Smooth muscle cell (in vitro differentiated cells): ENCODE measurements at regions not wholly inside any gene's neighbourhood (a gene's known extent, or its start where the extent isn't known, plus 50 kb on each side); places are given as distances from the start of the nearest gene placed in this dataset.

Experiments used
- DNase-seq: peaks from one replicate; lab custom pipeline; 2025; ENCODE audit not compliant: unreplicated experiment; lab: John Stamatoyannopoulos, UW
- H2AFZ ChIP-seq: fragments of 200-600 bp; sonication (generic); 2 replicates; pipeline ENCODE4 v1.6.0; 2016; ENCODE audit warnings: antibody characterized with exemption, low read depth, mild to moderate bottlenecking
- H3F3A ChIP-seq: fragments of 200-600 bp; sonication (generic); 2 replicates; pipeline ENCODE4 v1.6.0; 2017; ENCODE audit warnings: antibody characterized with exemption, low read depth
- H3K27ac ChIP-seq: fragments of 200-600 bp; sonication (generic); 2 replicates; pipeline ENCODE4 v1.5.1; 2016; ENCODE audit warnings: low read depth, mild to moderate bottlenecking
- H3K27me3 ChIP-seq: fragments of 200-600 bp; sonication (generic); 2 replicates; pipeline ENCODE4 v1.6.1; 2016; ENCODE audit warnings: low read depth, mild to moderate bottlenecking
- H3K36me3 ChIP-seq: fragments of 200-600 bp; sonication (generic); 2 replicates; pipeline ENCODE4 v1.5.1; 2016; ENCODE audit warnings: low read depth
- H3K4me1 ChIP-seq: fragments of 200-600 bp; sonication (generic); 2 replicates; pipeline ENCODE4 v1.5.1; 2016; ENCODE audit warnings: low read depth
- H3K4me2 ChIP-seq: fragments of 200-600 bp; sonication (generic); 2 replicates; pipeline ENCODE4 v1.6.0; 2016; ENCODE audit warnings: mild to moderate bottlenecking
- H3K4me3 ChIP-seq: fragments of 200-600 bp; sonication (generic); 2 replicates; pipeline ENCODE4 v1.5.1; 2016; ENCODE audit warnings: mild to moderate bottlenecking
- H3K79me2 ChIP-seq: fragments of 200-600 bp; sonication (generic); 2 replicates; pipeline ENCODE4 v1.6.0; 2016; ENCODE audit warnings: low read depth, mild to moderate bottlenecking
- H3K9ac ChIP-seq: fragments of 200-600 bp; sonication (generic); 2 replicates; pipeline ENCODE4 v1.6.0; 2016; ENCODE audit warnings: low read depth
- H3K9me3 ChIP-seq: fragments of 200-600 bp; sonication (generic); replicated peaks from 2 replicates; pipeline ENCODE4 v1.5.1; 2016; ENCODE audit warnings: low read depth
- H4K20me1 ChIP-seq: fragments of 200-600 bp; sonication (generic); 2 replicates; pipeline ENCODE4 v1.6.0; 2016; ENCODE audit warnings: low read depth
- CTCF ChIP-seq: fragments of 200-600 bp; sonication (generic); IDR thresholded peaks from 2 replicates; pipeline ENCODE4 v1.5.1; 2017; ENCODE audit warnings: borderline replicate concordance, mild to moderate bottlenecking, antibody characterized with exemption; ENCODE audit not compliant: insufficient read depth, poor library complexity, severe bottlenecking
- WGBS: methylation state at CpG from one replicate; pipeline ENCODE4 v1.1.7; 2016; ENCODE audit warnings: low lambda C conversion rate; 5-methylcytosine and 5-hydroxymethylcytosine counted together

DNA sequence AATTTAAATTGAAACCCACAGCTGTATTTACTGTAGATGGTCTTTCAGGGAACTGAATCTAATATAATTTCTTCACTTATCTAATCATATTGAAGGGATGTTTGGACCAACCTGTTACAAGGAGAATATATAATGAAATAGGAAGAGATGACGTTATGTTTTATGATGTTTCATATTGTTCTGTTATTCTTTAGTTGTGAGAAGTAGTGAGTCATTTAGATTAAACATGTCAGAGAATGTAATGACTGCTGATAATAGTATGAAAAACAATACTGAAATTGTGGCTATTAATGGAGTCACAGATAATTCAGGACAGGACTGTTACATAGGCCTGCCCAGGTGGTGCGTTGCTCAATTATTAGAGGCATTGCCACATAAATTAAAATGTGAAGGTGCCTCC lies 1993.4 kb downstream of the EFNA5 start:
- TF ChIP-seq CTCF = no peak
- DNase-seq = no peak
- Histone ChIP-seq H3K9ac (no peak overlapping the region), H3K36me3 (no peaks in the 10 kb centered on the region), H3K9me3 (no peaks in the 10 kb centered on the region), H3K4me1 (no peaks in the 10 kb centered on the region), H2AFZ (no peak overlapping the region), H3K4me2 (no peak overlapping the region), H3K79me2 (no peaks in the 10 kb centered on the region), H3K27ac (no peak overlapping the region), H3K27me3 (no peaks in the 10 kb centered on the region), H4K20me1 (no peaks in the 10 kb centered on the region), H3F3A (no peaks in the 10 kb centered on the region), H3K4me3 (no peak overlapping the region)
- WGBS = 93% methylated on average over 2 of the region's 2 CpGs

- H3K9ac ChIP-seq = no peak overlapping the region
- H3K4me1 ChIP-seq = no peaks in the 10 kb centered on the region
- H3F3A ChIP-seq = no peaks in the 10 kb centered on the region
- H3K27ac ChIP-seq = no peak overlapping the region
- H3K27me3 ChIP-seq = no peaks in the 10 kb centered on the region
- no peak overlapping the region for H3K4me2 ChIP-seq
- no peak overlapping the region for H3K4me3 ChIP-seq
- DNase-seq = no peak
- peaks cover 7% of the 10 kb centered on the region for H3K9me3 ChIP-seq
- H4K20me1 ChIP-seq = no peaks in the 10 kb centered on the region
- no peaks in the 10 kb centered on the region for H3K36me3 ChIP-seq
- H2AFZ ChIP-seq = no peak overlapping the region
- no peaks in the 10 kb centered on the region for H3K79me2 ChIP-seq
- 94% methylated on average over 3 of the region's 3 CpGs for WGBS
- TF ChIP-seq CTCF = no peak
Measured at GRCh38 chr5:105670596-105670995, 2000.1 kb downstream of the EFNA5 start.

DNA sequence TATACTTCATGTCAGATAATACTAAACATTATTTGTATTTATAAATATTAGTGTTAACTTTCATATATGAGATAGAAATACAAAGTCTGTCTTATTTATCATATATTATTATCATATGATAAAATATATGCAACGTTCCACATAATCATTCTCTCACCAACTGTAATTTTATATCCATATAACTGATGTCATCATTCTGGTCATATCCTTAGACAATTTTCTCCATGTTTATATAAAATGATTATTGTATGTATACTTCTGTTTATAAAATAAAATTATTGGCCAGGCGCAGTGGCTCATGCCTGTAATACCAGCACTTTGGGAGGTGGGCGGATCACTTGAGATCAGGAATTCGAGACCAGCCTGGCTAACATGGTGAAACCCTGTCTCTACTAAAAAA lies 2007.1 kb downstream of the EFNA5 start:
- H3K27ac ChIP-seq = no peak overlapping the region
- H3K4me1 ChIP-seq = no peaks in the 10 kb centered on the region
- H3K9ac ChIP-seq = no peak overlapping the region
- no peaks in the 10 kb centered on the region for H4K20me1 ChIP-seq
- no peak overlapping the region for H2AFZ ChIP-seq
- no peaks in the 10 kb centered on the region for H3K27me3 ChIP-seq
- H3F3A ChIP-seq = no peaks in the 10 kb centered on the region
- no peaks in the 10 kb centered on the region for H3K79me2 ChIP-seq
- WGBS = 95% methylated on average over 4 of the region's 4 CpGs
- no peak overlapping the region for H3K4me2 ChIP-seq
- H3K4me3 ChIP-seq = no peak overlapping the region
- no peak for DNase-seq
- TF ChIP-seq CTCF = no peak
- H3K9me3 ChIP-seq = peaks cover 7% of the 10 kb centered on the region
- no peaks in the 10 kb centered on the region for H3K36me3 ChIP-seq

- Histone ChIP-seq H3K27ac (no peak overlapping the region), H4K20me1 (no peaks in the 10 kb centered on the region), H3K27me3 (no peaks in the 10 kb centered on the region), H3F3A (no peaks in the 10 kb centered on the region), H3K4me2 (no peak overlapping the region), H3K36me3 (no peaks in the 10 kb centered on the region), H3K9ac (no peak overlapping the region), H3K4me1 (no peaks in the 10 kb centered on the region), H3K79me2 (no peaks in the 10 kb centered on the region), H3K9me3 (no peaks in the 10 kb centered on the region), H3K4me3 (no peak overlapping the region), H2AFZ (no peak overlapping the region)
- TF ChIP-seq CTCF = no peak
- DNase-seq = no peak
- WGBS = 88% methylated on average over 3 of the region's 3 CpGs
Measured at GRCh38 chr5:105659396-105659795, 2011.3 kb downstream of the EFNA5 start.
